ENCODE measurements at regions not wholly inside any gene's neighbourhood (a gene's known extent, or its start where the extent isn't known, plus 50 kb on each side); places are given as distances from the start of the nearest gene placed in this dataset.
A peak's percentile ranks its signal among the peaks of the same experiment; 100 is the strongest.
"Not testable (repeated sequence)": the region's sequence is repeated elsewhere in the genome, so short reads cannot be mapped to it uniquely, and the experiment has no call there.

DNA sequence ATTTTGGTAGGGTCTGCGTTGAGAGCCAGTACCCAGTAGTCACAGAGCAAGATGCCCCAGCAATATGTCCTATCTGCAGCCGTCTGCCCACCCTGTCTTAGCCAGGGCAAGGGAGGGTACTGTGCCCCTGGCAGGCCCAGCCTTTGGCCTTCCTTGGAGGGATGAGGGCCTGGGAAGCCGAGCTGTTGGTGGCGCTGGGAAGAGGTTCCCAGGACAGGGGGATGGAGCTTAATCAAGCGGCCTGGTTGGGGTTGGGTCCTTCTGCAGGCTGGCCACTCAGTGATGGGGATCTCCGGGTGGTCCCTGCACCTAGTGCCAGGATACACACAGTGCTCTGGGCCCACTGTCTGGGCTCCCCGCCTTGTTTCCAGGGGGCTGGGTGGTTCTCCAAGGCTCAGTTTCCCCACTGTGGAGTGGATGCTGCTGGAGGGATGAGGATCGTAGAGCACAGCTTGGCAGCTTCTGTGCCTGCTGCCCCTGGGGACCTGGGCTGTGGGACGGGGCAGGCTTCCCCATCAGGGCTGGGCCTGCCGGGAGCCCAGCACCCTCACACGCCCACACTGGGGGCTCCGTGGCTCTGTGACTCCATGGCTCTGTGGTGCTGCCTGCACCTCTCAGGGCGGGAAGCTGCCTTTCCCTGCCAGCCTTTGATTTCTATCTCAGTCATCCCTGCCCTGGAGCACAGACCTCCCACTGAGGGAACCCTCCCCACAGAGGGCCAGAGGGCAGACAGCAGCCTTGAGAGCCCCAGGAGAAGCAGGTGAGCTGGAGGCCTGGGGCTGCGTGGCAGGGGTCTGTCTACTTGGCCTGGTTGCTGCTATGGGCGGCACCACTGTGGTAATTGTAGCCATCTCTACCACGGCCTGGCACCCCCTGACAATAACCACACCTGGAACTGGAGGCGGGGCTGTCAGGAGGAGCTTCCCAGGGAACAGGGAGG lies 357.0 kb downstream of the TMEM121 start:
- peak; percentile 49 for DNase-seq

DNA sequence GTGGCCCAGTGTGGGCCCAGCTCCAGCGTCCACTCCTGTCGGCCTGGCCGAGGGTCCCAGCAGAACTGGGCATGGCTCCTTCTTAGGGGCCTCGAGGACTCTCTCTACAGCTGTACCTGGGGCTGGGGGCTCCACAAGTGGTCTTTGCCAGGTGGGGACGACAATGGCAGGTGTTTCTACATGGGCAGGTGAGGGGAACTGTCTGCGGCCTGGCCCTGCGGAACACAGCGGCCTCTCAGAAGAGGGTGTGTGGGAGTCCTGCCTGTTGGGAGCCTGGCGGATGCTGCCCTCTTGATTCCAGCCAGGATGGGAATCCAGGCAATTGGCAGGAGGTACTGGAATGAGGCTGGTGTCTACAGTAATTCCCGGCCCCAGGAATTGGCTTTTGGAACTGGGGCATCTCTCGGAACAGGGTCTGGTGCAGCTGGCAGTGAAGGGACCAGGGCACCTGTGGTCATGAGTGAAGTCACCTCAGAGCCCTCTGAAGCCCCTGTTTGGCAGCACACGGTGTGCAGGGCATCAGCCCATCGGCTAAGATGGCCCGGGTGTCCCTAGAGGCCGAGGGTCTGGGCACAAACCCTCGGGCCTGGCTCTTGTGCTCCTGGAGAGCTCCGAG lies 357.9 kb downstream of the TMEM121 start:
- peak; percentile 25 for DNase-seq

DNA sequence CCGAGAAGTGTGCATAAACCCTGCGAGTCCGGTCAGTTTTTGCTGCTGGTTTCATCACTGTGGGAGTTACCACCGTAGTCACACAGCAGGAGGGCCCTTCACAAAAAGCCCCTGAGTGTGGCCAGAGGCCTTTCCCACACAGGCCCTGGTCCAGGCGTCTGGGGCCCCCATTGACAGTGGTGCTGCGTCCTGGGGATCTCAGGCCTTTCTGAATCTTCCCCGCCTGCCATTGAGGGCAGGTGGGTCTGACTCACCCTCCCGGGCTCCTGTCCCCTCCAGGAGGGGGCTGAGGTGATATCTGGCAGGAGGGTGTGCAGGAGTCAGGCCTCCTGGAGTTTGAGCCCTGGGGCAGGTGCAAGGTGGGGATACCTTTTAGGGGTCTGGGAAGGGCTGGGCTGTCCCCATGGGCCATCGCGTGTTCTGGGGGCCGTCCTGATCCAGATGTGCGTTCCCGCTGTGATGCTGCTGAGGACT lies 358.5 kb downstream of the TMEM121 start:
- peak; percentile 44 for DNase-seq

DNA sequence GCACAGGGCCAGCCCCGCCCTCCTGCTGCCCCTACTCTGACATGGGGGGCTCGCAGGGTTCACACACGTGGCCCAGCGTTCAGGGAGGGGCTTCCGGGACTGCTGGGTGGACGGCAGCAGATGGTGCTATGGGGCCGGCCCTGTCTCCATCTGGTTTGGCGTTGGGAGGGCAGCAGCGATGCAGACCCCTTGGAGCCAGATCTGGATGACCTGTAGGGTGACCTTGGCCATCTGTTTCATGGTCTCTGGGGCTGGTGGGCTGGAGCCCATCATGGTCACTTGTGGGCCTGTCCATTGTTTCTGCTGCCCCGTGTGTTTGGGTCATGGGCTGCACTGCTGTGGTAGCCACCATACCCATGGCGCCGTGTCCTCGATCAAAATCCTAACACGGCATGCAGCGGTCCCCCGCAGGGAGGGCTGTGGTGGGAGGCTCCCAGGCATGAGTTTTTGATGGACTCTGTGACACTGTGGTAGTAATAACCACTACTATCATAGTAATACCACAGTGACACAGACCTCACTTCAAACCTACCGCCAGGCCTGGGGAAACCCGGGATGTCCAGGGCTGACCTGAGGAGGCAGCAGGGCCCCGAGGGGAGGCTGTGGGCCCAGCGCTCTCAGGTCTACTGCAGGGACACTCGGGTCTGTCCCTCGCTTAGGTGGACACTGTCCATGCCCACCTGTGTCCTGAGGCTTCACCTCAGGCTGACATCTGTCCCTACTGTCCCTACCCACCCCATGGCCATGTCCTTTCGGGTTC lies 359.4 kb downstream of the TMEM121 start:
- peak; percentile 53 for DNase-seq

DNA sequence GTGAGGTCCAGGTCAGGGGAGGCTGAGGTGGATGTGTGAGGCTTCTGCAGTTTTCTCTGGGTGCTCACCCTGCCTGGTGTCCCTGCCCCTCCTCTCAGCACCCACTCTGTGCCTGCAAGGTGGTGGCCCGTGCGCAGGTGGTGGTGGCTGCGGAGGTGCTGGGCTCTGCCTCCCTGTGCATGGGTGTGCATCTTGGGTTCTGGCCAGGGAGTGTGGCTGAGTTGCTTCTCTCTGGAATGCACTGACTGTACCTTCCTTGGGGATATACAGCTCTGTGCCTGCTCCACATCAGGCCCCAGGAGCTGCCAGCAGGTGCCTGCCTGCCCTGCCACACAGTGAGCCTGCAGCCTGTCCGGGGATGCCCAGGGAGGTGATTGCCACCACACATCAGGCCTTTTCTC lies 360.4 kb downstream of the TMEM121 start:
- peak; percentile 45 for DNase-seq

DNA sequence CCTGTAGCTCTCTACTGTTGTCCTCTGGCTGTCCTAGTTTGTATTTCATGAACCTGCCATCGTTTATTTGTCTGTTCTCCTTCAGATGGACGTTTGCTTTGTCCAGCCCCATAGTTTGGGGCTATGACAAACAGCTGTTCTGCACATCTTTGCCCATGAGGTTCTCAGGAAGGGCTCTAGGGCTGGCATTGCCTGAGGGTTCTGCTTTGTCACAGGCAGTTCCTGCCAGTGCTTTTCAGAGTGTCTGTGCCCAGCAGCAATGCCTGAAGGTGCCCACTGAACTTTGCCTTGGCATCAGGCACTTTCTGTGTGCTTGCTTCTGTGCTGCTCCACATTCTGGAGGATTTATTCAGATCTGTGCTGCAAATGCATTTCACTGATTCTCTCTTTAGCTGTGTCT lies 361.3 kb downstream of the TMEM121 start:
- no peak for DNase-seq

DNA sequence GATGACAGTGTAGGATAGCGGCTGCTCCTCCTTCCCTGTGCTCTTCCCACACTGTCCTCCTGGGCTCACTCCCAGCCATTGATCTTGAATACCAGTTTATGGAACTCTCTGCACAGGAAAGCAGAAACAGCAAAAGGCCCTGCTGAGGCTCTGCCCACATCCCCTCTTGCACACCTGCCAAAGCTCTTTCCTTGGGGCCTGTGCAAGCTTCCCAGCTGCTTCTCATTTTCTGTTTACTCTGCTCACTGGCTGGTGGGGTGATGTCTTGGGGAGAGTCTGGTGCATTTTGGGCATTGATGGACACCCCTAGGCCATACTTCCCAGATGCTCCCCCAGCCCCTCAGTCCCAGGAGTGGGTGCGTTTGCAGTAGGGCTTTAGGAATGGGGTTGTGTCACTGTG lies 361.8 kb downstream of the TMEM121 start:
- DNase-seq, result peak; percentile 50

DNA sequence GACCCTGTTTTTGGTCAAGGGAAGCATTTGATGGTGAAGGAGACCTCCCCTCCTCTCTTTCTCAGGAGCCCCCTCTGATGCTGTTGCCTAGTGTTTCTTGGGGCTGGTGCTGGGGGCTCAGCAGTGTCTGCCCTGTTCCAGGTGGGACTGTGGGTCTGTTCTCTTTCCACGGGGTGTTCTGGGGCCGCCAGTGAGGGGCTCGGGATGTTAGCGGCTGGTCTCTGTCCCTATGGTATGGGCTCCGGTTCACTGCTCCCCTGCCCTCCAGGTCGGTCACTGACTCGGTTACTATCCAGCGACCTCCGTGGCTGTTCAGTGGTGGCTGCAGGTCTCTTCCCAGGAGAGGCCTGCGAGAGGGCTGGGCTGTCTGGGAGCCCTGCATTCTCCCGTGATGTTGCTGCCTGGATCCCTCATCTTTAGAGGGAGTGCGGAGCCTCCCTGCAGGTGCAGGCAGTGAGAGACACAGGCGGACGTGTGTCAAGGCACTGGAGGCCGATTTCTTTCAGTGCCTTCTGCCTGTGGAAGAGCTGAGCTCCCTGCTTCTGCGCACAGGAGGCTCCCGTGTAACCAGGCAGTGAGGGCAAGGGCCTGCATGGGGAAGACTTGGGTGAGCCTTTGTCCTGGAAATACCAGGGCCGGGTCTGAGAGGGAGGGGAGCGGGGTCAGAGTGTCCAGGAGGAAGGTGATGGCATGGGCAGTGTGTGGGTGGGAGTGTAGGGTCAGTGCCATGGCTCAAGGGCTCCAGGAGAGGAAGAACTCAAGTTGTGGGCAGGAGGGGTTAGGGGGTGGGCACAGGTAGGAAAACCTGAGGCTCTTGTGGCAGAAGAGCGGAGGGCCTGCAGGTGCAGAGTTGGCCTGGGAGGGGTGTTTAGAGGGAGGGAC lies 362.6 kb downstream of the TMEM121 start:
- peak; percentile 36 for DNase-seq

DNA sequence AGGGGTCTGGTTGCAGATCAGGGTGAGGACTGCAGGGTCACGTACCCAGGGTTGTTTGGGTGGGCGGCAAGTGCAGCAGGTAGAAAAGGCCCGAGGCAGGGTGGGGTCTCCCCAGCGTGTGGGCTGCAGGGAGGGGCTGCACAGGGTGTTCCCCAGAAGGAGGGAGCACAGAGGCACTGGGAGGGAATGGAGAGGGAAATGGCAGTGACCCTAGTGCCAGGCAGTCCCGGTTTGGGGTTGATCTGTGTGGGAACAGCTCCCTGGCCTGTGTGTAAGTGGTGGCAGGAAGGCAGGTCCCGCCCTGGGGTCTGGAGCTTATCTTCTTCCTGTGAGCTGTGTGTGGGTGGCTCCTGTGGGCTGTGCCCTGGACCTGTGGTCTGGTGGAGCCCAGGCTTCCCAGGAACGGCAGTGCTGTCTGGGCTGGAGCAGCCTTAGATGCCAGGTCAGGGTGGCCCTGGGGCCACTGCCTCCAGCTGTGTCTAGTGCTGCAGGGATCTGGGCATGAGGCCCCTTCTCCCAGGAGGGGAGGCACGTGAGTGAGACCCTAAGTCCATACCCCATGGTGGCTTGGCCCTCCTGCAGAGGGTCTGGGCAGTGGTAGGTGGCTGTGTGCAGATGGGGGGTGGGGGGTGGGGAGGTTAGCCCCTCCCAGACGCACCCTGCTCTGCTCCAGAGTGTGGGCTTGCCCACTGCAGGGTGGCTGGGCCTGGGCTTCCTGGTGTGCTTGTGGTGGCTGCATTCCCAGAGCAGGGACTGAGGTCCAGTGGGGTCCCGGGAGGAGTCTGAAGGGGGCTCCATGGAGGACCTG lies 363.5 kb downstream of the TMEM121 start:
- peak; percentile 48 for DNase-seq

DNA sequence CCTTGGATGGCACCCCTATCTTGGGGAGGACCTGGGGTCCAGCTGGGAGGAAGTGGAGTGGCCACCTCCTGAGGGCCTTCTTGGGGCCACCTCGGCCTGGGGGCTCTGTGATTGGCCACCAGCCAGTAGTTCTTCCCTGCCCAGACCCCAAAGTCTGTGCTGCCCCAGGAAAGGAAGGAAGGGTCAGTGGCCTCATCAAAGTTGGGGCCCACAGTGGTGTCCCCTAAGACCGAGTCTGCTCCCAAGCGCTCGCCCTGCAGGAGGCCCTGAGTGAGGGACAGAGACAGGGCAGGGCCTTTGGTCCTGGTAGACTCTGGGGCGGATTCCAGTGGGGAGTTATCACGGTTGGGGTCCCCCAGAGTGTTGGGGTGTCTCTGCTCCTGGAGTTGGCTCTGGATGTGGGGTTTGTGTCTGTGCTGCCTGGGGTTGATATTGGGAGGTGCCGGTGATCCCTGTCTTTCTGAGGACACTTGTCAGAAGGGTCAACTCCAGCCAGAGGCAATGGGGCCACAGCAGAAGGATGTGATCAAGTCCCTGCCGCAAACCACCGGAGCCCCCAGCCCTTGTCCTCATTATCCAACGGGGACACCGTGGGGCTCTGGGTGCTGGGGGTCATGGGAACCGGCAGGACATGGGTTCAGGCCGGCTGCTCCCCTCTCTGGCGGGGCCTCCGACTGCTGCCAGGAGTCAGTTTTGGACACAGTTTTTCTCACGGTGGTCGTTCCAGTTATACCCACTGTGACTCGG lies 364.3 kb downstream of the TMEM121 start:
- peak; percentile 44 for DNase-seq

DNA sequence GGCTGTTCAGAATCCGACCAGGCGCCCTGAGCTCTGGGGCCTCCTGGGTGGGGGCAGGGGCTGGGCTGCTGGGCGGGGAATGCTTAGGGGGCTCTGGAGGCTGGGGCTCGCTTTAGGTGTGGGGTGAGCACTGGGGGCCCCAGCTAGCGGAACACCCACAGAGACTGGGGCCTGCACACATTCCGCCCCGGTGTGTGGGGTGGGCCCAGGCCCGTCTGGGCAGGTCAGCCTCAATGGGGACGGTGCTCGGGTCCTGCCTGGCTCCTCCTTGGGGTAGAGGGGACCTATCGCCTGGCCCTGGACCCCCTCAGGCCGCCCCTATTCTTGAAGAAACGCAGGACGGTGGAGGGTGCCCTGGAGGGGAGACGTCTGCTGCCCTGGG lies 364.8 kb downstream of the TMEM121 start:
- DNase-seq, result peak; percentile 45

DNA sequence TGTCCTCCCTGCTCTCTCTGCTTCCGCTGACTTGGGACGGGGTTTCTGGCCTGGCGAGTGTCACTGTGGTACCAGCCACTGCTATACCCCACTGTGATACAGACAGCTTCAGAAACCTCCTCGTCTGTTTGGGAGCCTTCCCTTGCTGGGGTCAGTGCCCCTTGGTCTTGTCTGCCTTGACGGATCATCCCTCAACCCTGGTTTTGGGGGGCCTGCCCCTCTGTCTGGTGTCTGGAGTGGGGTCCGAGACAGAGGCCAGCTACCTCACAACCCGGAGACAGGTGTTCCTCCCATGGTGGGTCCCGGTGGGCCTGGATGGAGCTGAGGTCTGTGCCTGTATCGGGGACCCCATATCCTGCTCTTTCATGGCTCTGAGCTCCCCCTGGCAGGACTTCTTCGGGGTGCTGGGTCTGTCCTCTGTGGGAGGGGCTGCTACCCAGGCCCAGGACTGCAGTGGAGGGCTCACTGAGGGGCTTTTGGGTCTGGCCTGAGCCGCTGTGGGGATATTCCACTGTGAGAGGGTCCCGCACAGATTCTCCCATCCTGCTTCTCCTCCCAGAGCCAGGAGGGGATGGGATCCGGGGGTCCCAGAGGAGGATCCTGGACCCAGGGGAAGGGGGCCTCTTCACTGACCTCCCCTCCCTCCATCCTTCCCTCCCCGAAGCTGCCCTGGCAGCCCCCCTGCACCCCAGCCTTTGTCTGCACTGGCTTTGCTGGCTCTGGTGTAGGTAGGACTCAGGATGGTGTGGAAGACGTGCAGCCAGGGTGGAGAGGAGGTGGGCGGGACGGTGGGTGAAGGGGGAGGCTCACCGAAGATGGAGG lies 365.5 kb downstream of the TMEM121 start:
- peak; percentile 49 for DNase-seq

DNA sequence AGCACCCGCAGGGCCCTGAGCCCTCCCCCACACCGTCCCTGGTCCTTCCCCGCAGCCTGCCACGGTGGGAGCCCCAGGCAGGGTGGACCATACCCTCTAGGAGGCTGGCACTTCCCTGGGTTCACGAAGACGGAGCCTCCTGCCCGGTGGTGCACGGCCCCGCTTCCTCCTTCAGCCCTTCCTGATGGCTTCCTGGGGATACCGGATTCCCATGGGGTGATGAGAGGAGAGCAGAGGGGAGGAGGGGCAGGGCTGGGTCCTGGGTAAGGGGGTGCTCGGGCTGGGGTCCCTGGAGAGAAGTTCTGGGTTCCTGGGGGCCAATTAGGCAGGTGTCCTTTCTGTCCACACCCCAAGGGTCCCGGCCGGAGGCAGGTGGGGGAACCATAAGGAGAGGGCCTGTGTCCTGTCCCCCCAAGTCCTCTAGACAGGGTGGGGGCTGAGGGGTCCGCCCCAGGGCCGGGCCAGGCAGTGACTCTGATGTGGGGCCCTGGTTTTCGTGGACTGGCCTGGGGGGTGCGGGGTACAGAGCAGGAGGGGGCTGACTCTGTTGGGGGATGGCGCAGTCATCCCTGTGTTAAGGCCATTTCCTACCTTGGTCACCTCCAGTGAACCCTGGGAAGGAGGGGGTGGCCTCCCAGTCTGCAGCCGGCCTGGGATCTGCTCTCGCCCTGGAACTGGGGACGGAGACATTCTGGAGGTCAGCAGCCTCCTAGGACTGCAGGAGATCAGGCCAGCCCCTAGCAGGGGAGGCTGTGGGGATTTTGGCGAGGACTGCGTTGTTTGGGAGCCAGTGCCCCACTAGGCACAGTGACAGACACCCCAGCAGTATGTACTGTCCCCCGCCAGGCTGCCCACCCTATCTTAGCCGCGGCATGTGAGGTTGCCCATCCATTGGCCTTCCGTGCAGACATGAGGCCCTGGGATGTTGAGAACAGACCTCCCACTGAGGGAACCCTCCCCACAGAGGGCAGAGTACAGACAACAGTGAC lies 366.4 kb downstream of the TMEM121 start:
- peak; percentile 50 for DNase-seq

DNA sequence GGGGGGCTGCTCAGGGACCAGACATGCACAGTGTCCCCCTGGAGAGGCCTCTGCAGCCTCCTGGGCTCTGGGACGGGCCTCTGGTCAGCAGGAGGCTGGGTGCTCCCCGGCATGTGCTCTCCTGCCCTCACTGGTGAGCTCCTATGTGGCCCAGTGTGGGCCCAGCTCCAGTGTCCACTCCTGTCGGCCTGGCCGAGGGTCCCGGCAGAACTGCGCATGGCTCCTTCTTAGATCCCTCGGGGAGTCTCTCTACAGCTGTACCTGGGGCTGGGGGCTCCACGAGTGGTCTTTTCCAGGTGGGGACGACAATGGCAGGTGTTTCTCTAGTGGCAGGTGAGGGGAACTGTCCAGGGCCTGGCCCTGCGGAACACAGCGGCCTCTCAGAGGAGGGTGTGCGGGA lies 367.3 kb downstream of the TMEM121 start:
- DNase-seq, result not testable (repeated sequence)

DNA sequence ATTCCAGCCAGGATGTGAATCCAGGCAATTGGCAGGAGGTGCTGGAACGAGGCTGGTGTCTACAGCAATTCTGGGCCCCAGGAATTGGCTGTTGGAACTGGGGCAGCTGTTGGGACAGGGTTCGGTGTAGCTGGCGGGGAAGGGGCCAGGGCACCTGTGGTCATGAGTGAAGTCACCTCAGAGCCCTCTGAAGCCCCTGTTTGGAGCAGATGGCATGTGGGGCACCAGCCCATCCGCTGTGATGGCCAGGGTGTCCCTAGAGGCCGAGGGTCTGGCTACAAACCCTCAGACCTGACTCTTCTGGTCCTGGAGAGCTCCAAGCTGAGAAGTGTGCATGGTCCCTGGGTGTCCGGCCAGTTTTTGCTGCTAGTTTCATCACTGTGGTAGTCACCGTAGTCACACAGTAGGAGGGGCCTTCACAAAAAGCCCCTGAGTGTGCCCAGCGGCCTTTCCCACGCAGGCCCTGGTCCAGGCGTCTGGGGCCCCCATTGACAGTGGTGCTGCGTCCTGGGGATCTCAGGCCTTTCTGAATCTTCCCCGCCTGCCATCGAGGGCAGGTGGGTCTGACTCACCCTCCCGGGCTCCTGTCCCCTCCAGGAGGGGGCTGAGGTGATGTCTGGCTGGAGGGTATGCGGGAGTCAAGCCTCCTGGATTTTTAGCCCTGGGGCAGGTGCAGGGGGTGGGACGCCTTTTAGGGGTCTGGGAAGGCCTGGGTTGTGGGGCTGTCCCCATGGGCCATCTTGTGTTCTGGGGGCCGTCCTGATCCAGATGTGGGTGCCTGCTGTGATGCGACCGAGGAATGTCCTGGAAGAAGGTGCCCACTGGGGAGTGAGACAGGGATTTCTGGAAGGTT lies 368.0 kb downstream of the TMEM121 start:
- peak; percentile 46 for DNase-seq

DNA sequence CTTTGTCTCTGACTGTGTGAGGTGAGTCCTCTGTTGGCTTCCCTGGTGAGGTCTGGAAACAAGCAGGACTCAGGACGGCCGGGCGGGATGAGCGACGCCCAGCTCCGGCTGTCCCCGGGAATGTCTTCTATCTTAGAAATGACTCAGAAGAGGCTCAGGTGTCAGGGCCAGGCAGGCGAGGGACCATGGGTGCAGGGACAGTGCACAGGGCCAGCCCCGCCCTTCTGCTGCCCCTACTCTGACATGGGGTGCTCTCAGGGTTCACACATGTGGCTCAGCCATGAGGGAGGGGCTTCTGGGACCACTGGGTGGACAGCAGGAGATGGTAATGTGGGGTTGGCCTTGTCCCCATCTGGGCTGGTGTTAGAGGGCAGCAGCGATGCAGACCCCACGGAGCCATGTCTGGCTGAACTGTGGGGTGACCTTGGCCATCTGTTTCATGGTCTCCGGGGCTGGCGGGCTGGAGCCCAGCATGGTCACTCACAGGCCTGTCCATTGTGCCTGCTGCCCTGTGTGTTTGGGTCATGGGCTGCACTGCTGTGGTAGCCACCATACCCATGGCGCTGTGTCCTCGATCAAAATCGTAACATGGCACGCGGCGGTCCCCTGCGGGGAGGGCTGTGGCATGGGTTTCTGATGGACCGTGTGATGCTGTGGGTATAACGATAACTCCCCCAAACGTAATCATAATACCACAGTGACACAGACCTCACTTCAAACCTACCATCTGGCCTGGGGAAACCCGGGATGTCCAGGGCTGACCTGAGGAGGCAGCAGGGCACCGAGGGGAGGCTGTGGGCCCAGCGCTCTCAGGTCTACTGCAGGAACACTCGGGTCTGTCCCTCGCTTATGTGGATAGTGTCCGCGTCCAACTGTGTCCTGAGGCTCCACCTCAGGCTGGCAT lies 368.8 kb downstream of the TMEM121 start:
- peak; percentile 43 for DNase-seq

All from activated effector memory CD4-positive, alpha-beta T cell treated with anti-CD3 and anti-CD28 coated beads, Interleukin-2, amount 50 U/mL, for 16 hours (primary cell).